BLaER1 treated with 17β-estradiol and CSF1 and Interleukin-3, amounts not matched to agents 10 nM and 100 nM (cell line): ENCODE measurements at regions not wholly inside any gene's neighbourhood (a gene's known extent, or its start where the extent isn't known, plus 50 kb on each side); places are given as distances from the start of the nearest gene placed in this dataset.

Experiments
- H3K27ac ChIP-seq, 11 experiments: shearing (Covaris generic); formaldehyde crosslinking; 2 replicates each; pipeline ENCODE4 v1.8.1; 2022
- H3K27me3 ChIP-seq, 11 experiments: shearing (Covaris generic); formaldehyde crosslinking; 2 replicates each; pipeline ENCODE4 v1.8.1; 2022
- H3K36me3 ChIP-seq, 11 experiments: shearing (Covaris generic); formaldehyde crosslinking; 2 replicates each; pipeline ENCODE4 v1.8.1; 2022
- H3K4me1 ChIP-seq, 10 experiments: shearing (Covaris generic); formaldehyde crosslinking; 2 replicates each; pipeline ENCODE4 v1.8.1; 2022
- H3K4me2 ChIP-seq, 11 experiments: shearing (Covaris generic); formaldehyde crosslinking; 2 replicates each; pipeline ENCODE4 v1.8.1; 2022
- H3K4me3 ChIP-seq, 10 experiments: shearing (Covaris generic); formaldehyde crosslinking; 2 replicates each; pipeline ENCODE4 v1.8.1; 2022
- H3K9ac ChIP-seq, 11 experiments: shearing (Covaris generic); formaldehyde crosslinking; 2 replicates each; pipeline ENCODE4 v1.8.1; 2022
- H3K9me3 ChIP-seq, 11 experiments: shearing (Covaris generic); formaldehyde crosslinking; replicated peaks in 1 of 11; 2 replicates each; pipeline ENCODE4 v1.8.1; 2022
- H4K20me1 ChIP-seq, 11 experiments: shearing (Covaris generic); formaldehyde crosslinking; 2 replicates each; pipeline ENCODE4 v1.8.1; 2022
- Cebpa-rat ChIP-seq, 11 experiments: shearing (Covaris generic); IDR thresholded peaks; 2 replicates each; pipeline ENCODE4 v1.8.1; 2022

- Histone ChIP-seq H3K9me3 (no peaks in the 10 kb centered on the region), H3K27me3 (no peaks in the 10 kb centered on the region), H3K9ac (no peak overlapping the region), H3K4me1 (no peaks in the 10 kb centered on the region), H3K27ac (no peak overlapping the region), H3K36me3 (no peaks in the 10 kb centered on the region), H4K20me1 (no peaks in the 10 kb centered on the region), H3K4me2 (no peak overlapping the region), H3K4me3 (no peak overlapping the region)
- TF ChIP-seq Cebpa-rat (IDR thresholded peaks at IDR 0.05) = no peak
These were observed 1460.4 kb upstream of the ALCAM start for GRCh38 chr3:103906304-103906703.

- no peaks in the 10 kb centered on the region for H4K20me1 ChIP-seq
- no peaks in the 10 kb centered on the region for H3K36me3 ChIP-seq
- no peak overlapping the region for H3K9ac ChIP-seq
- no peak overlapping the region for H3K4me2 ChIP-seq
- H3K27me3 ChIP-seq = no peaks in the 10 kb centered on the region
- H3K9me3 ChIP-seq = no peaks in the 10 kb centered on the region
- no peak overlapping the region for H3K4me3 ChIP-seq
- H3K4me1 ChIP-seq = no peaks in the 10 kb centered on the region
- no peak for TF ChIP-seq Cebpa-rat (IDR thresholded peaks at IDR 0.05)
- no peak overlapping the region for H3K27ac ChIP-seq
These were observed 1459.9 kb upstream of the ALCAM start for GRCh38 chr3:103906808-103907207.

- Histone ChIP-seq H3K4me1 (no peaks in the 10 kb centered on the region), H3K27ac (no peak overlapping the region), H3K4me2 (no peak overlapping the region), H3K9ac (no peak overlapping the region), H3K4me3 (no peak overlapping the region), H3K27me3 (no peaks in the 10 kb centered on the region), H3K9me3 (no peaks in the 10 kb centered on the region), H3K36me3 (no peaks in the 10 kb centered on the region), H4K20me1 (no peaks in the 10 kb centered on the region)
- TF ChIP-seq Cebpa-rat (IDR thresholded peaks at IDR 0.05) = no peak
These were observed 1459.1 kb upstream of the ALCAM start for GRCh38 chr3:103907567-103907966.

- H3K9ac ChIP-seq = no peak overlapping the region
- no peaks in the 10 kb centered on the region for H3K36me3 ChIP-seq
- no peak overlapping the region for H3K4me3 ChIP-seq
- H3K4me1 ChIP-seq = no peaks in the 10 kb centered on the region
- TF ChIP-seq Cebpa-rat (IDR thresholded peaks at IDR 0.05) = no peak
- no peaks in the 10 kb centered on the region for H3K27me3 ChIP-seq
- H3K4me2 ChIP-seq = no peak overlapping the region
- no peaks in the 10 kb centered on the region for H4K20me1 ChIP-seq
- no peak overlapping the region for H3K27ac ChIP-seq
- no peaks in the 10 kb centered on the region for H3K9me3 ChIP-seq
These were observed 1457.3 kb upstream of the ALCAM start for GRCh38 chr3:103909395-103909794.

- H3K27ac ChIP-seq = no peak overlapping the region
- no peaks in the 10 kb centered on the region for H3K9me3 ChIP-seq
- H3K36me3 ChIP-seq = no peaks in the 10 kb centered on the region
- no peak overlapping the region for H3K4me3 ChIP-seq
- H4K20me1 ChIP-seq = no peaks in the 10 kb centered on the region
- no peak overlapping the region for H3K4me2 ChIP-seq
- no peaks in the 10 kb centered on the region for H3K4me1 ChIP-seq
- no peak for TF ChIP-seq Cebpa-rat (IDR thresholded peaks at IDR 0.05)
- no peak overlapping the region for H3K9ac ChIP-seq
- H3K27me3 ChIP-seq = no peaks in the 10 kb centered on the region
These were observed 1448.4 kb upstream of the ALCAM start for GRCh38 chr3:103918336-103918735.

GRCh38 chr3:103919327-103919726 is 1447.4 kb upstream of the ALCAM start:
- Histone ChIP-seq H3K36me3 (no peaks in the 10 kb centered on the region), H3K9ac (no peak overlapping the region), H3K27me3 (no peaks in the 10 kb centered on the region), H4K20me1 (no peaks in the 10 kb centered on the region), H3K4me2 (no peak overlapping the region), H3K27ac (no peak overlapping the region), H3K4me1 (no peaks in the 10 kb centered on the region), H3K9me3 (no peaks in the 10 kb centered on the region), H3K4me3 (no peak overlapping the region)
- TF ChIP-seq Cebpa-rat (IDR thresholded peaks at IDR 0.05) = no peak

GRCh38 chr3:103923907-103924306 is 1442.8 kb upstream of the ALCAM start:
- no peaks in the 10 kb centered on the region for H4K20me1 ChIP-seq
- no peaks in the 10 kb centered on the region for H3K27me3 ChIP-seq
- no peak overlapping the region for H3K27ac ChIP-seq
- no peaks in the 10 kb centered on the region for H3K9me3 ChIP-seq
- no peak for TF ChIP-seq Cebpa-rat (IDR thresholded peaks at IDR 0.05)
- H3K36me3 ChIP-seq = no peaks in the 10 kb centered on the region
- H3K9ac ChIP-seq = no peak overlapping the region
- H3K4me1 ChIP-seq = no peaks in the 10 kb centered on the region
- no peak overlapping the region for H3K4me2 ChIP-seq
- H3K4me3 ChIP-seq = no peak overlapping the region

- no peaks in the 10 kb centered on the region for H3K27me3 ChIP-seq
- TF ChIP-seq Cebpa-rat (IDR thresholded peaks at IDR 0.05) = no peak
These were observed 1442.2 kb upstream of the ALCAM start for GRCh38 chr3:103924544-103924943.

GRCh38 chr3:103926936-103927335 is 1439.8 kb upstream of the ALCAM start:
- Histone ChIP-seq H3K9ac (no peak overlapping the region), H3K4me2 (no peak overlapping the region)
- TF ChIP-seq Cebpa-rat (IDR thresholded peaks at IDR 0.05) = no peak

More at GRCh38 chr3:103924544-103924943, 1442.2 kb upstream of the ALCAM start:
- H3K9me3 ChIP-seq = no peaks in the 10 kb centered on the region
- no peak overlapping the region for H3K4me2 ChIP-seq
- no peaks in the 10 kb centered on the region for H3K4me1 ChIP-seq
- H3K9ac ChIP-seq = no peak overlapping the region
- no peak overlapping the region for H3K27ac ChIP-seq
- no peaks in the 10 kb centered on the region for H3K36me3 ChIP-seq
- H3K4me3 ChIP-seq = no peak overlapping the region
- H4K20me1 ChIP-seq = no peaks in the 10 kb centered on the region

GRCh38 chr3:103927896-103928295 is 1438.8 kb upstream of the ALCAM start:
- no peak for TF ChIP-seq Cebpa-rat (IDR thresholded peaks at IDR 0.05)
- H3K9me3 ChIP-seq = 0 out of 22 replicates have a peak, but pooled peaks cover 0 to 3% (median 0%) of the 10 kb centered on the region in 11 experiments
- no peaks in the 10 kb centered on the region for H4K20me1 ChIP-seq
- no peak overlapping the region for H3K4me2 ChIP-seq
- H3K4me1 ChIP-seq = no peaks in the 10 kb centered on the region
- H3K27me3 ChIP-seq = no peaks in the 10 kb centered on the region
- no peak overlapping the region for H3K27ac ChIP-seq
- no peak overlapping the region for H3K4me3 ChIP-seq
- H3K36me3 ChIP-seq = no peaks in the 10 kb centered on the region
- no peak overlapping the region for H3K9ac ChIP-seq

More at GRCh38 chr3:103926936-103927335, 1439.8 kb upstream of the ALCAM start:
- Histone ChIP-seq H3K27me3 (no peaks in the 10 kb centered on the region), H3K4me3 (no peak overlapping the region), H4K20me1 (no peaks in the 10 kb centered on the region), H3K27ac (no peak overlapping the region), H3K9me3 (0 out of 22 replicates have a peak, but pooled peaks cover 0 to 3% (median 0%) of the 10 kb centered on the region in 11 experiments), H3K36me3 (no peaks in the 10 kb centered on the region), H3K4me1 (no peaks in the 10 kb centered on the region)
